ENCODE measurements at regions not wholly inside any gene's neighbourhood (a gene's known extent, or its start where the extent isn't known, plus 50 kb on each side); places are given as distances from the start of the nearest gene placed in this dataset.

GRCh38 chr5:142428773-142429473 is 104.1 kb upstream of the SPRY4 start:
- TF ChIP-seq TEAD4 (IDR thresholded peaks at IDR 0.05) (no peak), FOXM1 (IDR thresholded peaks at IDR 0.05; ENCODE audit: borderline replicate concordance, low read depth) (no peak), USF1 (IDR thresholded peaks at IDR 0.05) (no peak), EP300 (IDR thresholded peaks at IDR 0.05; ENCODE audit: borderline replicate concordance) (no peak), CREB1 (IDR thresholded peaks at IDR 0.05; ENCODE audit: low read depth) (no peak), TAF1 (IDR thresholded peaks at IDR 0.05; ENCODE audit: low read depth) (no peak)

- TF ChIP-seq EGR1 (IDR thresholded peaks at IDR 0.05) (no peak), CREB1 (IDR thresholded peaks at IDR 0.05; ENCODE audit: low read depth) (no peak), USF1 (IDR thresholded peaks at IDR 0.05) (no peak), ZBTB7A (IDR thresholded peaks at IDR 0.05; ENCODE audit: low read depth) (no peak), MAX (IDR thresholded peaks at IDR 0.05) (no peak), FOXM1 (IDR thresholded peaks at IDR 0.05; ENCODE audit: borderline replicate concordance, low read depth) (no peak), TAF1 (IDR thresholded peaks at IDR 0.05; ENCODE audit: low read depth) (no peak), NFIC (IDR thresholded peaks at IDR 0.05) (no peak)
Observed at GRCh38 chr5:142428036-142428772, 103.4 kb upstream of the SPRY4 start.

- TF ChIP-seq TEAD4 (IDR thresholded peaks at IDR 0.05) (no peak), ZBTB7A (IDR thresholded peaks at IDR 0.05; ENCODE audit: low read depth) (no peak), REST (IDR thresholded peaks at IDR 0.05; ENCODE audit: low read depth) (no peak), FOXM1 (IDR thresholded peaks at IDR 0.05; ENCODE audit: borderline replicate concordance, low read depth) (no peak), USF1 (IDR thresholded peaks at IDR 0.05) (no peak), MAX (IDR thresholded peaks at IDR 0.05) (no peak), YY1 (IDR thresholded peaks at IDR 0.05; ENCODE audit: low read depth) (no peak), TAF1 (IDR thresholded peaks at IDR 0.05; ENCODE audit: low read depth) (no peak), RAD21 (IDR thresholded peaks at IDR 0.05; ENCODE audit: low read depth) (no peak), CREB1 (IDR thresholded peaks at IDR 0.05; ENCODE audit: low read depth) (no peak), EP300 (IDR thresholded peaks at IDR 0.05; ENCODE audit: borderline replicate concordance) (no peak), NFIC (IDR thresholded peaks at IDR 0.05) (no peak), CEBPB (IDR thresholded peaks at IDR 0.05) (no peak), EGR1 (IDR thresholded peaks at IDR 0.05) (no peak), TCF12 (IDR thresholded peaks at IDR 0.05; ENCODE audit: low read depth) (no peak)
Observed at GRCh38 chr5:142427529-142427928, 102.7 kb upstream of the SPRY4 start.

GRCh38 chr5:142427015-142427364 is 102.2 kb upstream of the SPRY4 start:
- TF ChIP-seq EGR1 (IDR thresholded peaks at IDR 0.05), result no peak
- TF ChIP-seq USF1 (IDR thresholded peaks at IDR 0.05), result no peak
- TF ChIP-seq TCF12 (IDR thresholded peaks at IDR 0.05; ENCODE audit: low read depth), result no peak

GRCh38 chr5:142426129-142427014 is 101.6 kb upstream of the SPRY4 start:
- TF ChIP-seq REST (IDR thresholded peaks at IDR 0.05; ENCODE audit: low read depth), result no peak
- no peak for TF ChIP-seq CREB1 (IDR thresholded peaks at IDR 0.05; ENCODE audit: low read depth)
- TF ChIP-seq TCF12 (IDR thresholded peaks at IDR 0.05; ENCODE audit: low read depth), result no peak
- no peak for TF ChIP-seq NFIC (IDR thresholded peaks at IDR 0.05)
